ENCODE measurements at regions not wholly inside any gene's neighbourhood (a gene's known extent, or its start where the extent isn't known, plus 50 kb on each side); places are given as distances from the start of the nearest gene placed in this dataset.

DNA sequence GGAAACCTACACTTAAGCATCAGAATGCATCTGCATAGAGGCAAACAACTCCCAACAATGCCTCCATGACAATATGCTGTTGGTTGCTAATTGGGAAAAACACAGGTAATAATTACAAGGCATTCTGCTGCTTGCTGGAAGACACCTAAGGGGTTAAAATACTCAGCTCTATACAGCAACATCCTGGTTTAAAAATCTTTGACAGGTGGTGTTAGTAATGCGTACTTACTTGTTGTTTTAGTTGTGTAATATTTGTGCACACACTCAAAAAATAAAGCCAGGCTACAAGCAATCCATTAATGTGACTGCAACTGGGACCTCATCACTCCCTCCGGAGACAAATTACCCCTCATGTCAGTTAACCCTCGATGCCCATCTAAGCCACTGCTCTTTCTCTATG lies 126.3 kb upstream of the ELL2 start:
- Histone ChIP-seq H3K36me3 (ENCODE audit: control insufficient read depth, insufficient read depth, low read length) (no peaks in the 10 kb centered on the region), H3K4me3 (ENCODE audit: low read depth in 2 of 2, low read length in 2 of 2) (no peak overlapping the region), H3K27me3 (ENCODE audit: control insufficient read depth, insufficient read depth, low read length) (no peaks in the 10 kb centered on the region), H3K4me1 (ENCODE audit: control insufficient read depth, insufficient read depth, low read length) (peaks cover 4% of the 10 kb centered on the region), H3K9me3 (ENCODE audit: control insufficient read depth, insufficient read depth, low read depth, low read length) (no peaks in the 10 kb centered on the region), H3K27ac (ENCODE audit: low read length) (peak overlapping the region; percentile 46; the same call in 1 of the 2 replicates)
- ChIA-PET POLR2A (no interaction called here), CTCF (no interaction called here)
- DNase-seq (ENCODE audit: low read depth, low spot score) (no peak), ATAC-seq (no peak)
- no peak for TF ChIP-seq POLR2AphosphoS5 (IDR thresholded peaks at IDR 0.05; ENCODE audit: low read depth, low read length)
- TF ChIP-seq, protein P1, sequence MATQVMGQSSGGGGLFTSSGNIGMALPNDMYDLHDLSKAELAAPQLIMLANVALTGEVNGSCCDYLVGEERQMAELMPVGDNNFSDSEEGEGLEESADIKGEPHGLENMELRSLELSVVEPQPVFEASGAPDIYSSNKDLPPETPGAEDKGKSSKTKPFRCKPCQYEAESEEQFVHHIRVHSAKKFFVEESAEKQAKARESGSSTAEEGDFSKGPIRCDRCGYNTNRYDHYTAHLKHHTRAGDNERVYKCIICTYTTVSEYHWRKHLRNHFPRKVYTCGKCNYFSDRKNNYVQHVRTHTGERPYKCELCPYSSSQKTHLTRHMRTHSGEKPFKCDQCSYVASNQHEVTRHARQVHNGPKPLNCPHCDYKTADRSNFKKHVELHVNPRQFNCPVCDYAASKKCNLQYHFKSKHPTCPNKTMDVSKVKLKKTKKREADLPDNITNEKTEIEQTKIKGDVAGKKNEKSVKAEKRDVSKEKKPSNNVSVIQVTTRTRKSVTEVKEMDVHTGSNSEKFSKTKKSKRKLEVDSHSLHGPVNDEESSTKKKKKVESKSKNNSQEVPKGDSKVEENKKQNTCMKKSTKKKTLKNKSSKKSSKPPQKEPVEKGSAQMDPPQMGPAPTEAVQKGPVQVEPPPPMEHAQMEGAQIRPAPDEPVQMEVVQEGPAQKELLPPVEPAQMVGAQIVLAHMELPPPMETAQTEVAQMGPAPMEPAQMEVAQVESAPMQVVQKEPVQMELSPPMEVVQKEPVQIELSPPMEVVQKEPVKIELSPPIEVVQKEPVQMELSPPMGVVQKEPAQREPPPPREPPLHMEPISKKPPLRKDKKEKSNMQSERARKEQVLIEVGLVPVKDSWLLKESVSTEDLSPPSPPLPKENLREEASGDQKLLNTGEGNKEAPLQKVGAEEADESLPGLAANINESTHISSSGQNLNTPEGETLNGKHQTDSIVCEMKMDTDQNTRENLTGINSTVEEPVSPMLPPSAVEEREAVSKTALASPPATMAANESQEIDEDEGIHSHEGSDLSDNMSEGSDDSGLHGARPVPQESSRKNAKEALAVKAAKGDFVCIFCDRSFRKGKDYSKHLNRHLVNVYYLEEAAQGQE (IDR thresholded peaks at IDR 0.05; ENCODE audit: insufficient read depth in 1 of 2, low read depth in 2 of 2, low read length in 1 of 2), result no peak
- TF ChIP-seq TCF7L2 (IDR thresholded peaks at IDR 0.05; ENCODE audit: low read depth, low read length), result no peak
- no peak for TF ChIP-seq SIN3A (IDR thresholded peaks at IDR 0.05; ENCODE audit: borderline replicate concordance, insufficient read depth, low read depth, low read length)
- TF ChIP-seq, protein P2, sequence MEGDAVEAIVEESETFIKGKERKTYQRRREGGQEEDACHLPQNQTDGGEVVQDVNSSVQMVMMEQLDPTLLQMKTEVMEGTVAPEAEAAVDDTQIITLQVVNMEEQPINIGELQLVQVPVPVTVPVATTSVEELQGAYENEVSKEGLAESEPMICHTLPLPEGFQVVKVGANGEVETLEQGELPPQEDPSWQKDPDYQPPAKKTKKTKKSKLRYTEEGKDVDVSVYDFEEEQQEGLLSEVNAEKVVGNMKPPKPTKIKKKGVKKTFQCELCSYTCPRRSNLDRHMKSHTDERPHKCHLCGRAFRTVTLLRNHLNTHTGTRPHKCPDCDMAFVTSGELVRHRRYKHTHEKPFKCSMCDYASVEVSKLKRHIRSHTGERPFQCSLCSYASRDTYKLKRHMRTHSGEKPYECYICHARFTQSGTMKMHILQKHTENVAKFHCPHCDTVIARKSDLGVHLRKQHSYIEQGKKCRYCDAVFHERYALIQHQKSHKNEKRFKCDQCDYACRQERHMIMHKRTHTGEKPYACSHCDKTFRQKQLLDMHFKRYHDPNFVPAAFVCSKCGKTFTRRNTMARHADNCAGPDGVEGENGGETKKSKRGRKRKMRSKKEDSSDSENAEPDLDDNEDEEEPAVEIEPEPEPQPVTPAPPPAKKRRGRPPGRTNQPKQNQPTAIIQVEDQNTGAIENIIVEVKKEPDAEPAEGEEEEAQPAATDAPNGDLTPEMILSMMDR (IDR thresholded peaks at IDR 0.05), result no peak
- no TSS peak for BruUV-seq (replicated peaks)
- in situ Hi-C loops (cut with HindIII; ENCODE audit: low pct_unique_long_range_greater_than_20kb, low sequenced_read_pairs) (no loop called here), intact Hi-C loops (cut with micrococcal nuclease; ENCODE audit: unreplicated experiment) (no loop called here)

DNA sequence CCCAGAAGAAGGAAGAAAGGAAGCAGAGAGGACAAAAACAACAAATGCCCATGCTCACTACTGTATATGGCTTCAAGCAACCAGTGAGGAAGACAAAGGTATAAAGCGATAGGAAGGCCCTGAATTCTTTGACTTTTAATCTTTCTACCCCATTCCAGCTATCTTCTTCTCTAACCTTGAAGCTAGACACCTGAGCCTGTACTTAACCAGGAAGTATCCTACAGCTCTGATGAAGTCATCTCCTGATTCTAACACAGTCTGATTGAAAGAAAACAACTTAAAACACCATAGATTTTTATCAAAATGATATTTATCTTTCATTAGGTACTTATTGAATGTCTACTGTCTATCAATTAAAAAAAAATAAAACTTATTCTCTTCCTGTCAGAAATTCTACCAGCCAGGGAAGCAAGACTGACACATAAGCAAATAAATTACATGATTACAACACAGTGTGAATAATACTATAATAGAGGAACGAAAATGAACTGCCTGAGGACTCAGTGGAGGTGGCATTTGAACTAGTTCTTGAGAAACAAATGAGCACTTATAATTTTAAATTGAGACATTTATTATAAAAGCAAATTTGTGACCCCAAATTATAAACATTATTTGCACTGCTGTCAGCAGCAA lies 123.3 kb upstream of the ELL2 start:
- no peaks in the 10 kb centered on the region; the same call in 1 of the 2 replicates for H3K4me1 ChIP-seq (ENCODE audit: control insufficient read depth, insufficient read depth, low read length)
- ATAC-seq (no peak), DNase-seq (ENCODE audit: low read depth, low spot score) (no peak)
- H3K36me3 ChIP-seq (ENCODE audit: control insufficient read depth, insufficient read depth, low read length), result no peaks in the 10 kb centered on the region
- no peaks in the 10 kb centered on the region; the same call in 1 of the 2 replicates for H3K9me3 ChIP-seq (ENCODE audit: control insufficient read depth, insufficient read depth, low read depth, low read length)
- H3K27ac ChIP-seq (ENCODE audit: low read length), result peak overlapping the region; percentile 68
- POLR2A ChIA-PET, result no interaction called here
- no peak overlapping the region for H3K4me3 ChIP-seq (ENCODE audit: low read depth in 2 of 2, low read length in 2 of 2)
- intact Hi-C loops (cut with micrococcal nuclease; ENCODE audit: unreplicated experiment) (no loop called here), in situ Hi-C loops (cut with HindIII; ENCODE audit: low pct_unique_long_range_greater_than_20kb, low sequenced_read_pairs) (no loop called here)
- no peaks in the 10 kb centered on the region for H3K27me3 ChIP-seq (ENCODE audit: control insufficient read depth, insufficient read depth, low read length)
- no TSS peak for BruUV-seq (replicated peaks)
- TF ChIP-seq, protein P1 (IDR thresholded peaks at IDR 0.05; ENCODE audit: insufficient read depth in 1 of 2, low read depth in 2 of 2, low read length in 1 of 2), result no peak
- TF ChIP-seq, protein P2 (IDR thresholded peaks at IDR 0.05), result no peak
- TF ChIP-seq POLR2AphosphoS5 (IDR thresholded peaks at IDR 0.05; ENCODE audit: low read depth, low read length) (no peak), TCF7L2 (IDR thresholded peaks at IDR 0.05; ENCODE audit: low read depth, low read length) (no peak), SIN3A (IDR thresholded peaks at IDR 0.05; ENCODE audit: borderline replicate concordance, insufficient read depth, low read depth, low read length) (no peak)
- CTCF ChIA-PET, result no interaction called here
